Heart left ventricle (tissue), 13 donors: ENCODE measurements at regions not wholly inside any gene's neighbourhood (a gene's known extent, or its start where the extent isn't known, plus 50 kb on each side); places are given as distances from the start of the nearest gene placed in this dataset.

Source experiments
- CTCF ChIP-seq, 12 donors: fragments of 200-600 bp; sonication (generic) in 4 of 12; IDR thresholded peaks; one replicate each; pipeline versions ENCODE4 v1.5.0 to v1.8.0; 2018 to 2022; ENCODE audit warnings: antibody characterized with exemption in 12 of 12, mild to moderate bottlenecking in 5 of 12
- POLR2A ChIP-seq, 2 donors: fragments of 450-650 bp; IDR thresholded peaks; one replicate each; pipeline ENCODE4 v1.6.1; 2017; ENCODE audit warnings: antibody characterized with exemption in 2 of 2, mild to moderate bottlenecking in 2 of 2, moderate library complexity in 2 of 2
- donor health status: ischemic (EF 13 %, LVEDD 7.1; RV severe dilation, severe dysfunction).
- donor health status: DM: no; HTN: yes; CAD: no.
- donor health status: DM: no; HTN: no; CAD: no.
- donor health status: ischemic (EF 25% LVEDD 6.9; RV normal size, moderate dysfunction).
- donor health status: ischemic (EF 25% LVEDD 5.7; RV mildly dilated, moderate dysfunction).
- donor health status: ischemic (EF 35%, LVEDD 5.7; RV mildly dilated, moderate dysfunction).
- donor health status: nonischemic (EF 11% LVEDD 7.7; RV severe dilation, severe dysfunction).
- donor health status: DM: yes; HTN: yes; CAD: no.
- donor health status: PGD.
- donor health status: ischemic (EF 29% LVEDD 5.4; RV normal size, mild dysfunction).
- donor health status: nonischemic (EF 23%, LVEDD 6.1; RV moderate dilation, normal function).

GRCh38 chr11:64489831-64490441 is 65.8 kb upstream of the SLC22A11 start:
- TF ChIP-seq CTCF (IDR thresholded peaks at IDR 0.05): peak; percentile 29 to 76 (median 48)
- no peak for TF ChIP-seq POLR2A (IDR thresholded peaks at IDR 0.05)
